K562 (cell line): ENCODE measurements at regions not wholly inside any gene's neighbourhood (a gene's known extent, or its start where the extent isn't known, plus 50 kb on each side); places are given as distances from the start of the nearest gene placed in this dataset.

Experiments
- TF ChIP-seq, protein P1 (sequence below), 2 experiments: fragments of 450-650 bp in 1 of 2; sonication (generic) in 1 of 2; formaldehyde crosslinking in 1 of 2; IDR thresholded peaks; 2 replicates each; pipeline versions ENCODE4 v1.7.1 to v1.9.0; 2016 to 2022; ENCODE audit warnings: inconsistent platforms in 1 of 2, mild to moderate bottlenecking in 1 of 2, missing genetic modification reagents in 1 of 2

DNA sequence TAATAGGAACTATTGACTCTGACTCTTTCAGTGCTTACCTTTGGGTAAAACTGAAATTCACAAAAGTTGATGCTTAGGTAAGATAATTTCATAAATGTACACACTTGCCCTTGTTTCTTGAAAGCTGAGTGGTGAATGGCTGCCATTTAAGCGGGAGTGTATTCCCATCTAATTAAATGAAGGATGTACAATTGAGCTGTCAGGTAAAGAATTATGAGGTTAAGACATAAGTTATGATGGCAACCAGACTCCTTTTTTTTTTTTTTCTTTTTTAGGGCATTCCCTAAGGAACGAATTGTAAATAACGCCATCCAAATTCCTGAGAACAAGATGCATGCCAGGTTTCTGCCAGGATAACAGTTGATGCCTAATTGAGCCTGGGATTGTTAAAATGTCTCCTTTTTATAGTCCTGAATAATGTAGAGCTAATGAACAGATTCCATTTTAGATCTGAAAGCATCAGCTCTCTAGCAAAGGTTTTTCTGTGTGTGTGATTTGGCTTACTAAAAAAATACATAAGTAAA is 199.7 kb downstream of the ISL1 start (continued):
- TF ChIP-seq, protein P1, sequence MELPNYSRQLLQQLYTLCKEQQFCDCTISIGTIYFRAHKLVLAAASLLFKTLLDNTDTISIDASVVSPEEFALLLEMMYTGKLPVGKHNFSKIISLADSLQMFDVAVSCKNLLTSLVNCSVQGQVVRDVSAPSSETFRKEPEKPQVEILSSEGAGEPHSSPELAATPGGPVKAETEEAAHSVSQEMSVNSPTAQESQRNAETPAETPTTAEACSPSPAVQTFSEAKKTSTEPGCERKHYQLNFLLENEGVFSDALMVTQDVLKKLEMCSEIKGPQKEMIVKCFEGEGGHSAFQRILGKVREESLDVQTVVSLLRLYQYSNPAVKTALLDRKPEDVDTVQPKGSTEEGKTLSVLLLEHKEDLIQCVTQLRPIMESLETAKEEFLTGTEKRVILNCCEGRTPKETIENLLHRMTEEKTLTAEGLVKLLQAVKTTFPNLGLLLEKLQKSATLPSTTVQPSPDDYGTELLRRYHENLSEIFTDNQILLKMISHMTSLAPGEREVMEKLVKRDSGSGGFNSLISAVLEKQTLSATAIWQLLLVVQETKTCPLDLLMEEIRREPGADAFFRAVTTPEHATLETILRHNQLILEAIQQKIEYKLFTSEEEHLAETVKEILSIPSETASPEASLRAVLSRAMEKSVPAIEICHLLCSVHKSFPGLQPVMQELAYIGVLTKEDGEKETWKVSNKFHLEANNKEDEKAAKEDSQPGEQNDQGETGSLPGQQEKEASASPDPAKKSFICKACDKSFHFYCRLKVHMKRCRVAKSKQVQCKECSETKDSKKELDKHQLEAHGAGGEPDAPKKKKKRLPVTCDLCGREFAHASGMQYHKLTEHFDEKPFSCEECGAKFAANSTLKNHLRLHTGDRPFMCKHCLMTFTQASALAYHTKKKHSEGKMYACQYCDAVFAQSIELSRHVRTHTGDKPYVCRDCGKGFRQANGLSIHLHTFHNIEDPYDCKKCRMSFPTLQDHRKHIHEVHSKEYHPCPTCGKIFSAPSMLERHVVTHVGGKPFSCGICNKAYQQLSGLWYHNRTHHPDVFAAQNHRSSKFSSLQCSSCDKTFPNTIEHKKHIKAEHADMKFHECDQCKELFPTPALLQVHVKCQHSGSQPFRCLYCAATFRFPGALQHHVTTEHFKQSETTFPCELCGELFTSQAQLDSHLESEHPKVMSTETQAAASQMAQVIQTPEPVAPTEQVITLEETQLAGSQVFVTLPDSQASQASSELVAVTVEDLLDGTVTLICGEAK (IDR thresholded peaks at IDR 0.05): no peak
- TF ChIP-seq, protein P1 (CRISPR knock-in tag; IDR thresholded peaks at IDR 0.05): no peak
